GM21529 (cell line): ENCODE measurements at regions not wholly inside any gene's neighbourhood (a gene's known extent, or its start where the extent isn't known, plus 50 kb on each side); places are given as distances from the start of the nearest gene placed in this dataset.
"Not testable (repeated sequence)": the region's sequence is repeated elsewhere in the genome, so short reads cannot be mapped to it uniquely, and the experiment has no call there.

Source experiments
- ATAC-seq: cut with Tn5 transposase; IDR thresholded peaks from one replicate; pipeline ENCODE4 v1.9.1; 2021; ENCODE audit not compliant: unreplicated experiment

DNA sequence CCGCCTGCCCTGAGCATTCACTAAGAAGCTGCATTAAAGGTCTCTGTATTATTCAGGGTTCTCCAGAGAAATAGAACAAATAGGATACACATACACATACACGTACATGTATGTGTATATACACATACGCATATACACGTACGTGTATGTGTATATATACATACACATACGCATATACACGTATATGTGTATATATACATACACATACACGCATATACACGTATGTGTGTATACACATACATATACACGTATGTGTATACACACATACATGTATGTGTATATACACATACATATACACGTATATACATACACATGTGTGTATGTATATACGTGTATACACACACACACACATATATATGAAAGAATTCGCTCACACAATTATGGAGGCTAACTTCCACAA is 108.9 kb upstream of the BARHL2 start:
- ATAC-seq = no peak

DNA sequence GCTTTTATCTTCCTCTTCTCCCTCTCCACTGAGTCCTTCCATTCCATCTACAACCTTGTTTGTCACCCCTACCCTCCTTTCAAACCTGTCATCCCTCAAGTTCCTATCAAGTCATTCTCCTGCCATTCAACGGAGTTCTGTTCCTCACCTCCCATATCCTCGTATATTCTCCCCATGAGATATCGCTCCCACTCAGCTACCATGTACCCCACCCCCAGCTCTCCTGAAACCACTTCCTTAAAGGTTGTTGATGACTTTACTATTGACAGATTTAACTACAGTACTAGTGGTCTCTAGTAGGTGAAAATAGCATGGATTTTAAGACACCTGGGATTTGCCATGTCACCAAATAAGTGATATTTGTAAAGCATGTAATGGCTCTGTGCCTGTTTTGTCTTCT is 107.4 kb upstream of the BARHL2 start:
- no peak for ATAC-seq

GRCh38 chr1:90823686-90824085 is 106.6 kb upstream of the BARHL2 start:
- no peak for ATAC-seq

- no peak for ATAC-seq
Measured at GRCh38 chr1:90821788-90822359, 104.8 kb upstream of the BARHL2 start.

DNA sequence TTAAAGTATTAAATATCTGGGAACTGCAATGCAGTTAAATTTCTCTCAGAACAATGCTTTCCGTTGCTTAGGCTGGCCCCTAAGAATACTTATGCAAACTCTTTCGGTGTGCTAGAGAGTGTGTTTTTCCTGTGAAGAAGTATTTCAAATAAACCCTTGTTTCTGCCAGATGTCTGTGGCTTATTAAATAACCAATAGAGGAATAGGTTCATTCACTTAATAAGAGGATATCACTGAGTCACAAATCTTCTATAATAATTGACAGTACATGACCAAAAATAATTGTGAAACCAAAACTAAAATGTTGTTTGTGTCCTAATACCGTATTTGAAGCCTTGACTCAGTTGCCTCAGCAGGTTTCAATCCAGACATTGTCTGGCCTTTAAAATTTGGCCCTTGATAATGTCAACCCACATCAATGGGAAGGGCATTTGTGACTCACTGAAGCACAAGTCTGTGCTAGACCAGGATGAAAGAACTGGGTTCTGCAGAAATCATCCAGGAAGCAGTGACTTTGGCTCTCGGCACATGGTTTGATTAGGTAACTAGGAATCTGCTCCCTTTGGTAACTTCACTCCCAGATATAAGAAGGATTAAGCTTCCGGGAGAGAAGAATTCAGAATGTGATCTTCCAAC is 104.2 kb upstream of the BARHL2 start:
- ATAC-seq = no peak

GRCh38 chr1:90820745-90821144 is 103.6 kb upstream of the BARHL2 start:
- no peak for ATAC-seq

DNA sequence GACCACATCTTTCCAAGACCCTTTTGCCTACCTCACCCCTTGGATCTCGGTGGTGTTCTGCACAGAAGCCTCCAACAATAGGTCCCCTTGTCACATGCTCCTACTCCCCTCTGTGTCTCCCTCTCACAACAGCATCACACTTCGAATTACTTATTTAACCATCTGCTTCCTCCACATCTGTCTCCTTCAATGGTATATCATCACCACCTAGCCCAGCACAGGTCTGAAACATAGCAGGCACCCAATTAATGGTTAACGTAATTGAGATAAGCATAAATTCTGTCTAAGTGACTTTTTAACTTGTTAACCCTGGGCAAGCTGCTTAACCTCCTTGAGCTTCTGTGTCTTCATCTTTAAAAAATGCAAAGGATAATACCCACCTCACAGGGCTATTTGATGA is 100.3 kb upstream of the BARHL2 start:
- no peak for ATAC-seq

DNA sequence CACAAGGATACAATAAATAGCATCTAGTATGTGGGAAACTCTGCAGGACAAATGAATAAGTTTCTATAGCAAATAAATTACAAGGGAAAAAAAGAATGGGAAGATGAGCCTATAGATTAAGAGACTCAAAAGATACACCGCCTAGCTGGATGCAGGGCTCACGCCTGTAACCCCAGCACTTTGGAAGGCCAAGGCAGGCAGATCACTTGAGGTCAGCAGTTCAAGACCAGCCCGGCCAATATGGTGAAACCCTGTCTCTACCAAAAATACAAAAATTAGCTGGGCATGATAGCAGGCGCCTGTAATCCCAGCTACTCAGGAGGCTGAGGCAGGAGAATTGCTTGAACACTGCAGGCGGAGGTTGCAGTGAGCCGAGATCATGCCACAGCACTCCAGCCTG is 95.1 kb upstream of the BARHL2 start:
- not testable (repeated sequence) for ATAC-seq

DNA sequence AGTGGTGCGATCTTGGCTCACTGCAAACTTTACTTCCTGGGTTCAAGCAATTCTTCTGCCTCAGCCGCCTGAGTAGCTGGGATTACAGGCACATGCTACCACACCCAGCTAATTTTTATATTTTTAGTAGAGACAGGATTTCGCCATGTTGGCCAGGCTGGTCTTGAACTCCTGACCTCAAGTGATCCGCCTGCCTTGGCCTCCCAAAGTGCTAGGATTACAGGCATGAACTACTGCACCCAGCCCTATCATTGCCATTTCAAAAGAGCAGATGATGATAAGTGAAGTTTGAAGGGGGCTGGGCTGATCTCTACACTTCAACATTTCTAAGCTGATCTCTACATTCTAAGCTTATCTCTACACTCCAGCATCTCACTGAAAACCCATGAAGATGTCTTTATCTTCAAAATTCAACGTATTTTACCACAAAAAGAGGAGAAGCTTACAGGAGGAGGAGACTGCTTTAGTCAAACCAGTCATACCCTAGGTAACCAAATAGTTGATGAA is 94.4 kb upstream of the BARHL2 start:
- ATAC-seq = not testable (repeated sequence)

GRCh38 chr1:90810681-90811080 is 93.6 kb upstream of the BARHL2 start:
- ATAC-seq = no peak

- ATAC-seq = no peak
Measured at GRCh38 chr1:90809996-90810395, 92.9 kb upstream of the BARHL2 start.

DNA sequence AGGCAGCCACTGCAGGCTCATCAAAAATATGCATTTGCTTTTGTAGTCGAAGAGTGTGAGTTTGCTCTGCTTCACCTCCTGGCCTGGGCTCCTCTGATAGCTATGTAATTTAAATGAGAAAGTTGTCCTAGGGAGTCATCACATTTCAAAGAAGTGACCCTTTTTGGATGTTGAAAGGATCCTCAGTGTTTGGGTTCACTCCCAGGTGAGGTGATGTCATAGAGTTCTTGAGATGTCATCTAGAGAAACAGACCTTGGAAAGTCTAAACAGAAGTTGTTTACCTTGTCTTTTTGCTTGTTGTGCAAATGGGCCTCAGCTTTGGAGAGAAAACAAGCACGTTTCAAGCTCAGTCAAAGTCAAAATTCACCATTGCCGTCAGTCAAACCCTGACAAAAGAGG is 92.0 kb upstream of the BARHL2 start:
- ATAC-seq = no peak

DNA sequence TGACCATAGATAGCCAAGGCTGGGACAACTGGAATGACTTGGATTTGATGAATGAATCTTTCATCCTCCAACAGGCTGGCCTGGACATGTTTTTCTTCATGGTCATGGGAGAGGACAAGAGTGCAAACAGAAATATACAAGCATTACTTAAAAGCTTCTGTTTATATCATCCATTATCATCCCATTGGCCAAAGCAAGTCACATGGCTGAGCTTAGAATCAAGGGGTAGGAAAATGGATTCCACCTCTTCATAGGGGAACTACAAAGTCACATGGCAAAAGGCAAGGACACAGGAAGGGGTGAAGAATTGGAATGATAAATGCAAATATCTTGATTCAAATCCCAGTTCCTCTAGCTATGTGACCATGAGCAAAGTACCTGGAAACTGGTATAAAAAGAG is 90.2 kb upstream of the BARHL2 start:
- no peak for ATAC-seq

DNA sequence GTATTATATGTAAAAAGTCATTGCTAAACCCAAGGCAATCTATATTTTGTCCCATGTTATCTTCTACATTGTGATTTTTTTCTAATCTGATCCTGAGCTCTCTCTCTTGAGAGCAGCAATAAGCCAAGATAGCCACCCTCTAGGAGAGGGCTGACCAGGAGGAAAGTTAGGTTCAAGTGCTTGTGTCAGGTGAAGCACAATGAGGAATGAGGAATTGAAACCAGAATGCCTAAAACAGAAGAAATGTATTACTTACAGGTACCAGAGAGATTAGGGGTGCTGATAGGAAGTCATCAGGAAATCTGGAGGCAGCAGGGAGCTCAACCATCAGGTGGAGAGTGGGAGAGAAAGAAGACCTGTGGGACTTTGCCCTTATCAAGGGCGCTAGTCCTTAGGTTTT is 85.5 kb upstream of the BARHL2 start:
- no peak for ATAC-seq

DNA sequence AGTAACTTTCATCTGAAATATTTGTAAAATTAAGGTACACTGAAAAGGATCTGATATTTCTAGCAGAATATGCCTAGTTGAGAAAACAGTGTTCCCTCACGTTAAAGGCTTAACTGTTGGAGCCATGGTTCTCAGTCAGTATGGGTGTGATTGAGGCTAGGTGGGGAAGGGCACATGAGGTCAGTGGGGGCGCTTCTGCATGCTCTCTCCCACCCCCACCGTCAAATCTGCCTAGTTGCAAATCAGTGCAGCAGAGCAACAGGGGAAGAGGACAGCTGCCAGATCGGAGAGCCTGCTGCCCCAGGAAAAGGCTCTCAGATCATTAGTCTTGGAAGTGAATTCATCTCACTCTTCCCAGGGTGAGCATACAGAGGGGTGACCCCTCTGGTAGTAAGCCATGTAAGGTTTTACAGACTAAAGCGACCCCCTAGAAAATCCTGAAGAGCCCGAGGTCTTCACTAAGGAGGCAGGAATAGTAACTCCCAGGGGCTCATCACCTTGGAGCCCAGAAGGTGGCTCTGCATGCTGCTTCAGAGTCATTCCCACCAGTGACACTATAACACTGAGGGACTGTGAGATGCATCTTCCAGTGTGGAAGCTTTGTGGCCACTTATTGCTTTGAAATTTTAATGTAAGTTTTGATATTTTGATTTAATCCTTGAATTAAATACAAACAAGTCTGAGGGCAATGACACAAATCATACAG is 83.1 kb upstream of the BARHL2 start:
- ATAC-seq = no peak

DNA sequence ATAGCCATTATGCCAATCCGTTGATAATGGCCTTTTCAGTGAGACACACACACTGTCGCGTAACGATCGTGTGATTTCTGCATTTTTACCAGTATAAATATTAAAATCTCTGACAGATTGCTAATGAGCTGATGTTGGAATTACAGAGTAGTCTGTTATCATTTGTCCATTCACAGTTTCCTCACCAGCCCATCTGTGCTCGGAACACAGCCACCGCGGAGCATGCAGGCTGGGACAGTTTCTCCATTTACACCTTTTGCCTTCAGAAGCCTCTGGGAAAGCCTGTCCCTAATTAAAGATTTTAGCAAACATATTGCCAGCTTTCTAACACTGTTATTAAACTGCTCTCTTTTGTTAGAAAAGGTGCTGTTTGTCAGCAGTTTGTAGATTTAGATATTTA is 82.2 kb upstream of the BARHL2 start:
- ATAC-seq = no peak

- no peak for ATAC-seq
Measured at GRCh38 chr1:90798883-90799282, 81.8 kb upstream of the BARHL2 start.

- ATAC-seq = no peak
Measured at GRCh38 chr1:90798344-90798743, 81.2 kb upstream of the BARHL2 start.

GRCh38 chr1:90795431-90795830 is 78.3 kb upstream of the BARHL2 start:
- ATAC-seq = no peak

- ATAC-seq = no peak
Measured at GRCh38 chr1:90786709-90787108, 69.6 kb upstream of the BARHL2 start.

GRCh38 chr1:90784186-90784847 is 67.2 kb upstream of the BARHL2 start:
- ATAC-seq = no peak

GRCh38 chr1:90783181-90783580 is 66.1 kb upstream of the BARHL2 start:
- no peak for ATAC-seq
